SKM-1 (cell line): ENCODE measurements at regions not wholly inside any gene's neighbourhood (a gene's known extent, or its start where the extent isn't known, plus 50 kb on each side); places are given as distances from the start of the nearest gene placed in this dataset.

ENCODE experiments used
- DNase-seq: peaks from one replicate; lab custom pipeline; 2025; ENCODE audit not compliant: unreplicated experiment; lab: John Stamatoyannopoulos, UW

DNA sequence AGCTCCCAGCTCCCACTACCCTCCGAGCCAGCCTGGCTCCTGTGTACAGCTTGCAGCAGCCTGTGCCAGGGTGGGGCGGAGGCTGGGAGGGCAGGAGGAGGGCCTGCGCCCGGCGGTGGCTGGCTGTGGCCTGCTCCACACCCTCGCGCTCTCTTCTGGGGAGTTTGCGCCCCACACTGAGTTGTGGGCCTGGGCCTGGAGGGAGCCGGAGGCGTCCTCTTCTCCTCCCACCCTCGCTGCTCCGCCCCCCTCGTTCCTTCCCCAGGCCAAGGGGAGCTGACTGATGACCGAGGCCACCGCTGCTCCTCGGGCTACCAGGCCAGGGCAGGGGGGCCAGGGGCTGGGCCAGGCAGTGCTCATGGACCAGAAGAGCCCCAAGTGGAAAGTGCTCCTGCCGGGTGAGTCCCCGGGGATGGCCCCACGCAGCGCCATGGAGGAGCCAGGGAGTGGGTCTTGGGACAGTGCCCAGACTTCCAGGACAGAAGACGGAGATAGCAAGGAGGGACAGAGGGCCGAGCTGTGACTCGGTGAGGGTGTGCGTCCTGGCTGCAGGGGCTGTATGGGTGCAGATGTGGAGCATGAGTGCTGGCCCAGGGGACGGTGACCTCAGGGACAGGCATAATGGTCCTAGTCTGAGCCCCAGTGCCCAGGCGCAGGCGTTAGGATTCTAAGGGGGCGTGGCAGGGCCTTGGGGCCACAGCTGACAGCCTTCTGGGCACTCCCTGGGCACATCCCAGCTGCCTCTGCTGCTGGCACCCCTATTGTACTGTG, 242.1 kb upstream of the GSE1 start:
- no peak for DNase-seq

DNA sequence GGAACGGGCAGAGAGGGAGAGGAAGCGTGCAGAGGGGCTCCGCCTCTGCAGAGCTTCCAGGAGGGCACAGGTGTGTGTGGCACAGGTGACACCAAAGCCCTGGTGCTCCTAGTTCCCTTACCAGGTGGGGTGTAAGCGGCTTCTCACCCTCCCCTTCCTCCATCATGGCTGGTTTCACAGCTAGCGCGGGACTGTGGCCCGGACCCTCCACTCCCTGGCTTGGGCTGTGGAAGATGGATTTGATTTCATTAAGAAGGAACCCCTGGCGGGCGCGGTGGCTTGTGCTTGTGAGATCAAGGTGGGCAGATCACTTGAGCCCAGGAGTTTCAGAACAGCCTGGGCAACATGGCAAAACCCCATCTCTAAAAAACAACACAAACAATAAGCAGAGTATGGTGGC, 241.2 kb upstream of the GSE1 start:
- DNase-seq: no peak

DNA sequence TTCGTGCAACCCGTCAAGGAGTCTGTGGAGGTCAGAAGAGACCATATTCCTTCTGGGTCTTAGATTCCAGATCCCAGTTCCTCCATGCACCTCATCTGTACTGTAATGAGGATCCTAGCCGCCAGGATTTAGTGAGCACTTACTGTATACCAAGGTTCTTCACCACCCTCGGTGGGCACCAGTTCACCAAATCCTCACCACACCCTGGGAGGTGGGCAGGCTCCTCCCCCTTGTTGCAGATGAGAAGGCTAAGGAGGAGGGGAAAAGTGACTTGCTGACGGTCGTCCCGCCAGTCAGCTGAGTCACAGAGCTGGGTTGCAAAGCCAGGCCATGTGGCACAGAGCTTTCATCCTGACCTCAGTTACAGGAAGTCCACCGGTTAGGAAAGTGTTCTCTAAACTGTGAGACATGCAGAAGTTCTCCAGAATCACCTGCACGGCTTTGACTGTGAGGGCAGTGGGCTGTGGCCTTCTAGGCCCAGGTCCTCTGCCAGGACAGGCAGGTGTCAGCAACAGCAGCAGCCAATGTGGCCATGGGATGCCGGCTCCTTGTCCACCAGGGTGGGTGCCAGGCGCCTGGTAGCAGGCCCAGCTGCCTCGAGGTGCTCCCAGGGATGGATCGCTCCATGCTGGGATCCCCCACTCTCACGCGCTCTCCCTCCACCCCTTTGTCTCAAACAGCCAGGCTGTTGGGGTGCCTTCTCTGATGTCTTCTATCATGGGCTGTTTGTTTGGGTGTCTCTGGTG, 240.3 kb upstream of the GSE1 start:
- peak; percentile 36 for DNase-seq

- DNase-seq: no peak
These were observed 239.2 kb upstream of the GSE1 start for GRCh38 chr16:85373741-85374570.

DNA sequence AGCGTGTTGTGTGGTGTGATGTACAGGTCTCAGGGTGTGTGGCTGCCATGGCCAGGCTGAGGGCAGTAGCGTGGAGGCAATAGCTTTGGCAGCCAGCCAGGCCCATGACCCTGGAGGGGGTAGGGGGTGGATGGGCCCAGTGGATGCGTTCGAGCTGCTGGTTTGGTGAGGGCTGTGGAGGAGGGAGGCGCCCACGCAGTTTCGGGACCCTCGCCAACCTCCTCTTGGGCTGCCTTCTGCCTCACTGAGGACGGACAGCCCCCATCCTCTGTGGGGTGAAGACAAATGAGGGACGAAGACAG, 238.6 kb upstream of the GSE1 start:
- DNase-seq: no peak

GRCh38 chr16:85375282-85375681, 237.8 kb upstream of the GSE1 start:
- no peak for DNase-seq

GRCh38 chr16:85376292-85377095, 236.6 kb upstream of the GSE1 start:
- DNase-seq: no peak

- no peak for DNase-seq
These were observed 235.6 kb upstream of the GSE1 start for GRCh38 chr16:85377388-85378144.

DNA sequence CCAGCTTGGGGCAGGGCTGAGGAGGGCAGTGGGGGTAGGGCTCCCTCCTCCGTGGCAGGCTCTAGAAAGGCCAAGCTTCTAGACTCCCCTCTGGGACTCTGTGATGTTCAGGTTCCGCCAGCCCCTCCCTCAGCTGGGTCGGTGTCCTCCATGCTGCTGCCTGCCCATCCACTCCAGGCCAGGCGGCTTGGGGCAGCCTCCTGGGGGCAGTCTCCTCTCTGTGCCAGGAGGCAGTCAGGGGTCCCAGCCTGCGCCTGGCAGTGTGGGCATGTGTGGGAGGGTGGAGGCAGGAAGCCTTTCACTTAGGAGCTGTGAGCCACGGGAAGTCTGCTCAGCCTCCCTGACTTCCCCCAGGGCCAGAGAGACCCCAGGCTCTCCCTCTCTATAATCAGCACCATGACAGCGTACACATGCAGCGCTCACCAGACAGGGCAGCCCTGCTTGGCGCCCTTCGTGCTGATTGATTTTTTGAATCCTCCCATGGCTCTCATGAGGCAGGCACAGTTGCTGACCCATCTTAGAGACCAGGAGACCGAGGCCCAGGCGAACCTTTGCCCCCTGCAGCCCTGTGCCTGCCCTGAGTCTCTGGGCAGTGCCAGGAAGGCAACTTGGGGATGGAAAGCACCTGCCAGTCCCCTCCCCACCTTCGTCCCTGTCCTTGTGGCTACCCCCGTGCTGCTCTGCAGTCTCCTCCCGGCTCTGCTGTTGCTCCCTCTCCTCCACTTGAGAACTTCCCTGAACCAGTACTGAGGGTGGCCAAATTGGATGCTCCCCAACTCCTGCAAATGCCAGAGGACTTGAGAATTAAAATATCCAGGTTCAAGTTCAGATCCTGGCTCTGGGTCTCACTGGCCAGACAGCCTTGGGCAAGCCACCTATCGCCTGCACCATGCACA, 234.7 kb upstream of the GSE1 start:
- no peak for DNase-seq

GRCh38 chr16:85379041-85380001, 233.8 kb upstream of the GSE1 start:
- no peak for DNase-seq

DNA sequence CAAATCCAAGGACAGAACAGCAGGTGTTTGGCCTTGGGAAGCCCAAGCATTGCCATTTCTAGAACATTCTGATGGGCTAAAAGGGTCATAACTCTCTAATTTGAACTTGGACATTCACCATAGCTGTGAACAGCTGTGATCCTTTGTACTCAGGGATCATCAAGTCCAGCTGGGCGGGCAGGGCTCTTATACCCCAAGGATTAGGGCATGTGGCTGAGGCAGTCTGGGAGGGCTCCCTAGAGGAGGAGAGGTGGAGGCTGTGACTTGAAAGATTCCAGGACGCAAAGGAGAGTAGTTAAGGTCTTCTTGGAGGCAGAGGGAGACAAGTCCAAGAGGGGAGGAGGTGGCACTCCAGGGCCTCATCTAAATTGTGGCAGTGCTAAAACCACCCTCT, 233.1 kb upstream of the GSE1 start:
- no peak for DNase-seq

GRCh38 chr16:85380905-85381737, 232.0 kb upstream of the GSE1 start:
- DNase-seq: no peak

DNA sequence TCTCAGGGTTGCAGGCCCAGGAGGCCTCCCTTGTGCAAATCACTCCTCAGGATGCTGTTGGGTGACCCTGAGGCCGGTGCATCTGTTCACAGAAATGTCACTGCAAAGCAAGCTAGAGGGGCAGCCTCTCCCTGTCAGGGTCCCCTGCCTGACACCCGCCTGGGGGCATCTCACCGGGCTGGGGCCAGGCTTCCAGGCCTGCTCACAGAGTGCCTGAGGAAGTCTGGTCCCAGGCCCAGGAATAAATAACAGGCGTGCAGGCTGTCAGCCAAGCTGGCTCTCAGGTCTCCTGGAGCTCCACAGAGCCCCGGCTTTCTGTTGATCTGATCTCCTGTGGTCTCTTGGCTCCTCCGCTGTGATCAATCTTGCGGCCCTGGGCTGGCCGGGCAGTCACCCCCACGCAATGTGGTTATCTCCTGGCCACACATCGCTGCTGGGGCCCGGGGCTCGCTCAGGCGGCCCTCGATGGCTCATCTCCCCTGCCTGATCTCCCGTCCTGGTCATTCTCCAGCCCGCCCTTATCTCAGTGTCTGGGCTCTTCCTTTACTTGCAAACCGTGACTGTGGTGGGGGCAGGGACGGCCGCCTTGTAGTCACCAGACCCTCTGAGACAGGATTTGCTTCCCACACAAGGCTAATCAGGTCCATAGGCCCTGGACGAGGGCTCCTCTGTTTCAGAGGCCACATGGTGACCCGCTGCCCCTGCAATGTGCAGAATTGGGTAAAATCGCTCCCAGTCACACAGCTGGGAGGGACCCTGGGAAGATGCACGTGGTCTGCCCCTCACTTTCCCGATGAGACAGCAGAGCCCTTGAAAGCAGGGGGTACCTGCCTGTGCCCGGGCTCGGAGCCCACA, 231.2 kb upstream of the GSE1 start:
- DNase-seq: no peak

- DNase-seq: no peak
These were observed 230.4 kb upstream of the GSE1 start for GRCh38 chr16:85382717-85383118.

- DNase-seq: no peak
These were observed 229.0 kb upstream of the GSE1 start for GRCh38 chr16:85383836-85384832.
